MCF 10A (cell line): ENCODE measurements at regions not wholly inside any gene's neighbourhood (a gene's known extent, or its start where the extent isn't known, plus 50 kb on each side); places are given as distances from the start of the nearest gene placed in this dataset.
A peak's percentile ranks its signal among the peaks of the same experiment; 100 is the strongest.

ENCODE experiments used
- BruUV-seq: library from RNA; stranded (reverse); fragments of 400-500 nt; replicated peaks from 2 replicates; lab custom pipeline; 2021; lab: Mats Ljungman, UMichigan
- CTCF ChIA-PET: fragments of 300-600 bp; sonication (Branson Sonifier 250); formaldehyde crosslinking; extraction: SDS; loops from one replicate; lab custom pipeline; 2021; ENCODE audit warnings: antibody characterized with exemption, inconsistent platforms; lab: Yijun Ruan, JAX
- POLR2A ChIA-PET: fragments of 300-600, 350-650 bp; sonication (Branson Sonifier 250); formaldehyde crosslinking; extraction: SDS; loops from one replicate; lab custom pipeline; 2020; ENCODE audit warnings: antibody characterized with exemption, inconsistent platforms; lab: Yijun Ruan, JAX
- DNase-seq: peaks from one replicate; pipeline ENCODE4 v3.0.0-alpha.2; 2018; ENCODE audit not compliant: unreplicated experiment
- H3K27ac Mint-ChIP-seq: one replicate; pipeline ENCODE4 v1.8.0; 2022; ENCODE audit warnings: mild to moderate bottlenecking, low read depth, mixed read lengths; ENCODE audit not compliant: unreplicated experiment
- H3K27me3 Mint-ChIP-seq: one replicate; pipeline ENCODE4 v1.8.0; 2022; ENCODE audit warnings: mixed read lengths; ENCODE audit not compliant: insufficient read depth, unreplicated experiment
- H3K36me3 Mint-ChIP-seq: one replicate; pipeline ENCODE4 v1.8.0; 2022; ENCODE audit warnings: mild to moderate bottlenecking, moderate library complexity, mixed read lengths; ENCODE audit not compliant: insufficient read depth, unreplicated experiment
- H3K4me1 Mint-ChIP-seq: one replicate; pipeline ENCODE4 v1.8.0; 2022; ENCODE audit warnings: mixed read lengths; ENCODE audit not compliant: insufficient read depth, unreplicated experiment
- H3K4me3 Mint-ChIP-seq: one replicate; pipeline ENCODE4 v1.8.0; 2022; ENCODE audit warnings: mild to moderate bottlenecking, moderate library complexity, mixed read lengths; ENCODE audit not compliant: unreplicated experiment
- H3K9me3 Mint-ChIP-seq: one replicate; pipeline ENCODE4 v1.8.0; 2022; ENCODE audit warnings: mixed read lengths; ENCODE audit not compliant: unreplicated experiment
- intact Hi-C: fragments of 100-400 bp; cut with micrococcal nuclease; formaldehyde crosslinking; loops from 2 replicates; pipeline ENCODE4 v1.14.1; 2022
- TF ChIP-seq, protein P1 (sequence below): fragments of 200-600 bp; IDR thresholded peaks from one replicate; pipeline ENCODE4 v1.8.0; 2022; ENCODE audit warnings: antibody characterized with exemption, mild to moderate bottlenecking; ENCODE audit not compliant: unreplicated experiment

DNA sequence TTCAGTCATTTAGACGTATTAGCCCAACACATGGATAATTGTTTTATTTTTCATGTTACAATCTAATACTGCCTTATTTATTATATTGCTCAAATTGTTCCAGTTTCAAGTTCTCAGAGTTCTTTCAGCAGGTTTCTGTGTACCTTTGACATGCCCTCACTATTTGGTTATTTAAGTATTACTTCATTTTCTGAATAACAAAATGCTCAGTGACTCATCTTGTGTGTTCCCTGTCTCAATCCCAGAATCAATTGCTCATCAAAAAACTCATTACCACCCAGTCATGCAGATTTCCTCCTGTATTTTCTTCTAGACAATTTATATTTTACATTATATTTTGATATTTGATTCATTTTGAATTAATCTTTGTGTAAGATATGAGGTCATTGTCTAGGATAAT, 562.6 kb downstream of the ANXA1 start:
- DNase-seq, result peak; percentile 52
- intact Hi-C loops, result no loop called here
- H3K27ac Mint-ChIP-seq, result peak overlapping the region; percentile 88
- no TSS peak for BruUV-seq
- H3K9me3 Mint-ChIP-seq, result no peaks in the 10 kb centered on the region
- POLR2A ChIA-PET, result interaction anchor here (1.0 to 1.3 kb wide), 2 partner anchors 50 to 67 kb away, joined by 3 to 5 read pairs; no protein-coding TSS in a partner anchor
- no peak overlapping the region for H3K4me3 Mint-ChIP-seq
- H3K4me1 Mint-ChIP-seq, result peaks cover 11% of the 10 kb centered on the region
- CTCF ChIA-PET, result no interaction called here
- TF ChIP-seq, protein P1, sequence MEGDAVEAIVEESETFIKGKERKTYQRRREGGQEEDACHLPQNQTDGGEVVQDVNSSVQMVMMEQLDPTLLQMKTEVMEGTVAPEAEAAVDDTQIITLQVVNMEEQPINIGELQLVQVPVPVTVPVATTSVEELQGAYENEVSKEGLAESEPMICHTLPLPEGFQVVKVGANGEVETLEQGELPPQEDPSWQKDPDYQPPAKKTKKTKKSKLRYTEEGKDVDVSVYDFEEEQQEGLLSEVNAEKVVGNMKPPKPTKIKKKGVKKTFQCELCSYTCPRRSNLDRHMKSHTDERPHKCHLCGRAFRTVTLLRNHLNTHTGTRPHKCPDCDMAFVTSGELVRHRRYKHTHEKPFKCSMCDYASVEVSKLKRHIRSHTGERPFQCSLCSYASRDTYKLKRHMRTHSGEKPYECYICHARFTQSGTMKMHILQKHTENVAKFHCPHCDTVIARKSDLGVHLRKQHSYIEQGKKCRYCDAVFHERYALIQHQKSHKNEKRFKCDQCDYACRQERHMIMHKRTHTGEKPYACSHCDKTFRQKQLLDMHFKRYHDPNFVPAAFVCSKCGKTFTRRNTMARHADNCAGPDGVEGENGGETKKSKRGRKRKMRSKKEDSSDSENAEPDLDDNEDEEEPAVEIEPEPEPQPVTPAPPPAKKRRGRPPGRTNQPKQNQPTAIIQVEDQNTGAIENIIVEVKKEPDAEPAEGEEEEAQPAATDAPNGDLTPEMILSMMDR, result no peak
- H3K36me3 Mint-ChIP-seq, result no peaks in the 10 kb centered on the region
- no peaks in the 10 kb centered on the region for H3K27me3 Mint-ChIP-seq

DNA sequence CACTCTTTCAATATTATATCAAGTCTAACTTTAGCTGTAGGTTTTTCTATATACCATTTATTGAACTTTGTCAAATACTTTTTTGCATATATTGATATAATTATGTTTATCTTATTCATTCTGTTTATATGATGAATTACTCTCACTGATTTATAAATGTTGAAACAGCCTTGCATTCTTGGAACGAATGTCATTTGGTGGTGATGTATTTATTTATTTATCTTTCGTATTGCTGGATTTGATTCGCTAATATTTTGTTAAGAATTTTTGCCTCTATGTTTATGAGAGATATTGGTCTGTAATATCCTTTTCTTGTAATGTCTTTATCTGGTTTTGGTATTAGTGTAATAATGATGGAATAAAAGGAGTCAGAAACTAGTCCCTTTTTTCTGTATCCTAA, 563.9 kb downstream of the ANXA1 start:
- Mint-ChIP-seq H3K4me1 (peaks cover 11% of the 10 kb centered on the region), H3K4me3 (no peak overlapping the region), H3K27me3 (no peaks in the 10 kb centered on the region), H3K27ac (no peak overlapping the region), H3K9me3 (no peaks in the 10 kb centered on the region), H3K36me3 (no peaks in the 10 kb centered on the region)
- CTCF ChIA-PET, result no interaction called here
- no peak for DNase-seq
- TF ChIP-seq, protein P1, result no peak
- POLR2A ChIA-PET, result interaction anchor here (1.3 kb wide), 1 partner anchor 66 kb away, joined by 5 read pairs; no protein-coding TSS in a partner anchor
- intact Hi-C loops, result no loop called here
- no TSS peak for BruUV-seq

DNA sequence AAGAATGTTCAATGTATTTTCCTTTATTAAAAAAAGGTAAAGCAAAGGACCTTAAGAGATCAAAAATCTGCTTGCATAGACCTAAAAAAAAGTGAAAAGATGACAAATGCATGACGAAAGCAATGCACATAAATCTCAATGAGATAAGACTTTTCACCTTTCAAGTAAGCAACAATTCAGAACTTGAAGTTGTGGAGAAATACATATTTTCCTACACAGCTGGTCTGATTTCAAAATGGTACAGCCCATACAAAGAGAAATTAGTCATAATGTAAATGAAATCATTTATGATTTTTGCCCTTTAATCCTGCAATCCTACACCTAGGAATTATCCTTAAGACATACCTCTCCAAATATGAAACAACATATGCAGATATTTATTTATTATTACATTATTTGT, 568.0 kb downstream of the ANXA1 start:
- Mint-ChIP-seq H3K4me1 (peaks cover 3% of the 10 kb centered on the region), H3K27me3 (no peaks in the 10 kb centered on the region), H3K4me3 (no peak overlapping the region), H3K27ac (no peak overlapping the region), H3K9me3 (no peaks in the 10 kb centered on the region), H3K36me3 (no peaks in the 10 kb centered on the region)
- no peak for DNase-seq
- intact Hi-C loops, result no loop called here
- TF ChIP-seq, protein P1, result no peak
- no TSS peak for BruUV-seq
- ChIA-PET POLR2A (no interaction called here), CTCF (interaction anchor here (0.6 kb wide), 1 partner anchor 1537 kb away, joined by 3 read pairs; no protein-coding TSS in a partner anchor)

DNA sequence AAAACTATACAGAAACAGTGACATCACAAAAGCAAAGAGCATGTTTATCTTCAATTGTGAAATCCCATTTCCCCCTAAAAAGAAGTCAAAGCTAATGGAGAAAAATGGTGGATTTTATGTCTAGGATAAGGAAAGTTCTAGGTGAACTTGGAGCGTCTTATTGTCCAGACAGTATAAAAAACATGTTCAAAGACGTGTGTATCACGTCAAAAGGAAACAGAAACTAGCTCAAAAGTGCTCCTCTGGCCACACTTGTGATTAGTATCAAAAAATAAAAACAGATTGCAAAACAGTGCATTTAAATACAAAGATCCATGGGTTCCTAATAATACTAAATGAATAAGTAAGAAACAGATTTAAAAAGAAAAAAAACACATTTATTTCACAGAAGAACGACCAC, 568.9 kb downstream of the ANXA1 start:
- H3K9me3 Mint-ChIP-seq, result no peaks in the 10 kb centered on the region
- intact Hi-C loops, result no loop called here
- ChIA-PET POLR2A (no interaction called here), CTCF (interaction anchor here (0.6 to 0.7 kb wide), 2 partner anchors 30 to 761 kb away, joined by 3 to 4 read pairs; no protein-coding TSS in a partner anchor)
- H3K36me3 Mint-ChIP-seq, result no peaks in the 10 kb centered on the region
- H3K27ac Mint-ChIP-seq, result no peak overlapping the region
- TF ChIP-seq, protein P1, result no peak
- BruUV-seq, result no TSS peak
- H3K4me3 Mint-ChIP-seq, result no peak overlapping the region
- no peak for DNase-seq
- no peaks in the 10 kb centered on the region for H3K4me1 Mint-ChIP-seq
- H3K27me3 Mint-ChIP-seq, result no peaks in the 10 kb centered on the region
